ENCODE measurements at regions not wholly inside any gene's neighbourhood (a gene's known extent, or its start where the extent isn't known, plus 50 kb on each side); places are given as distances from the start of the nearest gene placed in this dataset.

GRCh38 chr2:2909086-2910035 is 468.3 kb downstream of the EIPR1 start:
- TF ChIP-seq ZNF316 (IDR thresholded peaks at IDR 0.05) (no peak), POLR3A (IDR thresholded peaks at IDR 0.05; ENCODE audit: borderline replicate concordance, extremely low read depth, insufficient read depth, insufficient read length) (no peak)
- Histone ChIP-seq H3K79me2 (ENCODE audit: control insufficient read depth, insufficient read depth, low read length) (no peaks in the 10 kb centered on the region), H3K27me3 (ENCODE audit: control insufficient read depth in 2 of 2, insufficient read depth in 2 of 2, low read length in 2 of 2) (peaks cover 19 to 71% of the 10 kb centered on the region in 2 experiments), H3K4me2 (ENCODE audit: insufficient read depth, low read length) (no peak overlapping the region), H2AFZ (ENCODE audit: low read depth, low read length) (no peak overlapping the region), H4K20me1 (replicated peaks; ENCODE audit: control insufficient read depth, insufficient read depth, low read length) (no peaks in the 10 kb centered on the region), H3K9me1 (ENCODE audit: control insufficient read depth, insufficient read depth, low read length) (no peaks in the 10 kb centered on the region), H3K36me3 (ENCODE audit: control insufficient read depth, insufficient read depth, low read length) (no peaks in the 10 kb centered on the region), H3K4me1 (replicated peaks in 1 of 2; ENCODE audit: control insufficient read depth in 2 of 2, insufficient read depth in 2 of 2, low read length in 2 of 2) (no peaks in the 10 kb centered on the region), H3K9me3 (replicated peaks; ENCODE audit: control insufficient read depth, insufficient read depth, low read depth, low read length) (no peaks in the 10 kb centered on the region), H3K9ac (ENCODE audit: insufficient read depth in 1 of 2, low read depth in 2 of 2, low read length in 2 of 2) (no peak overlapping the region), H3K4me3 (no peak overlapping the region), H3K27ac (ENCODE audit: extremely low read depth, low read depth, low read length) (no peak overlapping the region)
- BruUV-seq (replicated peaks): no TSS peak
- under 1% methylated on average over 21 of the region's 23 CpGs for whole genome bisulfite sequencing (ENCODE audit: insufficient coverage, low coverage, missing lambda C conversion rate)
- ChIA-PET CTCF (ENCODE audit: low intra/inter-chr PET ratio) (interaction anchor here (0.7 kb wide), 1 partner anchor 26 kb away, joined by 3 read pairs; no protein-coding TSS in a partner anchor), POLR2A (no interaction called here)
- ATAC-seq (no peak), FAIRE-seq (no peak), DNase-seq (ENCODE audit: extremely low read depth in 1 of 4, low spot score in 3 of 4) (no peak)
- intact Hi-C loops (cut with micrococcal nuclease): no loop called here
- in situ Hi-C loops (cut with MboI): no loop called here

GRCh38 chr2:2906091-2906490 is 471.5 kb downstream of the EIPR1 start:
- FAIRE-seq (no peak), ATAC-seq (no peak), DNase-seq (ENCODE audit: extremely low read depth in 1 of 4, low spot score in 3 of 4) (no peak)
- intact Hi-C loops (cut with micrococcal nuclease): no loop called here
- Histone ChIP-seq H3K36me3 (ENCODE audit: control insufficient read depth, insufficient read depth, low read length) (no peaks in the 10 kb centered on the region), H3K4me3 (no peak overlapping the region), H3K4me2 (ENCODE audit: insufficient read depth, low read length) (no peak overlapping the region), H3K27ac (ENCODE audit: extremely low read depth, low read depth, low read length) (no peak overlapping the region), H2AFZ (ENCODE audit: low read depth, low read length) (no peak overlapping the region), H3K9ac (ENCODE audit: insufficient read depth in 1 of 2, low read depth in 2 of 2, low read length in 2 of 2) (no peak overlapping the region), H3K79me2 (ENCODE audit: control insufficient read depth, insufficient read depth, low read length) (no peaks in the 10 kb centered on the region), H4K20me1 (replicated peaks; ENCODE audit: control insufficient read depth, insufficient read depth, low read length) (no peaks in the 10 kb centered on the region), H3K9me3 (replicated peaks; ENCODE audit: control insufficient read depth, insufficient read depth, low read depth, low read length) (no peaks in the 10 kb centered on the region), H3K27me3 (ENCODE audit: control insufficient read depth in 2 of 2, insufficient read depth in 2 of 2, low read length in 2 of 2) (peaks cover 13 to 53% of the 10 kb centered on the region in 2 experiments), H3K9me1 (ENCODE audit: control insufficient read depth, insufficient read depth, low read length) (no peaks in the 10 kb centered on the region), H3K4me1 (replicated peaks in 1 of 2; ENCODE audit: control insufficient read depth in 2 of 2, insufficient read depth in 2 of 2, low read length in 2 of 2) (no peaks in the 10 kb centered on the region)
- in situ Hi-C loops (cut with MboI): no loop called here
- CTCF ChIA-PET (ENCODE audit: low intra/inter-chr PET ratio): no interaction called here
- no TSS peak for BruUV-seq (replicated peaks)
- POLR2A ChIA-PET: no interaction called here
- WGBS (ENCODE audit: insufficient coverage, low coverage, missing lambda C conversion rate): 3% methylated on average over 7 of the region's 7 CpGs
- TF ChIP-seq MED1 (CRISPR knock-in tag; IDR thresholded peaks at IDR 0.05; ENCODE audit: borderline replicate concordance) (no peak), BACH1 (tag; IDR thresholded peaks at IDR 0.05) (no peak), SLC30A9 (CRISPR knock-in tag; IDR thresholded peaks at IDR 0.05) (no peak), ARID3A (IDR thresholded peaks at IDR 0.05; ENCODE audit: borderline replicate concordance, low read depth, low read length) (no peak), ELK1 (CRISPR knock-in tag; IDR thresholded peaks at IDR 0.05) (no peak), DNMT1 (IDR thresholded peaks at IDR 0.05) (no peak), NKRF (IDR thresholded peaks at IDR 0.05; ENCODE audit: borderline replicate concordance) (no peak), ESRRB (CRISPR knock-in tag; IDR thresholded peaks at IDR 0.05; ENCODE audit: borderline replicate concordance) (no peak)

Data from K562 (cell line).